GM12872 (cell line): ENCODE measurements at regions not wholly inside any gene's neighbourhood (a gene's known extent, or its start where the extent isn't known, plus 50 kb on each side); places are given as distances from the start of the nearest gene placed in this dataset.

ENCODE experiments used
- TF ChIP-seq, protein P1 (sequence below): IDR thresholded peaks from 3 replicates; pipeline ENCODE4 v1.5.1; 2011; ENCODE audit warnings: low read depth, mild to moderate bottlenecking, low read length, moderate library complexity; ENCODE audit not compliant: insufficient read depth

DNA sequence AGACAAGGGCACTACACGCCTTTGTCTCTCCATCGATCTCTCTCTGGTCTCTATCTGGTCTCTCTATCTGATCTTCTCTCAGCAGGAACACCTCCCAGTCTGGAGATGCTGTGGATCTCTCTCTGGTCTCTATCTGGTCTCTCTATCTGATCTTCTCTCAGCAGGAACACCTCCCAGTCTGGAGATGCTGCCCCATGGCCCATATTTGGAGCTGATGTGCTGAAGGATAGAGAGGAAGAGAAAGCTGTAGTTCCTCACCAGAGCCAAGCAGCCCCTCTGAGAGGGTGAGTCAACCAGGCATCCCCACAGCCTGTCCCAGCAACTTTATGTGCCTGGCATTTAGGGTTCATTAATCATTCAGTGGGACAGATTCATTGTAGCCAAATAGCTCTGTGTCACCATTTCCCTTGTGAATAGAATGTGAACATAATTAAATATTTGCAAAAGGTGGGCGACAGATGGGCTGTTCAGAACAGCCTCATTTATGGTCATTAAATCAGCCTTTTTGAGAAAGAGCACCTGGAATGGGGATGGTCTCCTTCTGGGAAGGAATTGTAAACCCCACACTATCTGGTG is 189.3 kb upstream of the MAST4 start:
- TF ChIP-seq, protein P1, sequence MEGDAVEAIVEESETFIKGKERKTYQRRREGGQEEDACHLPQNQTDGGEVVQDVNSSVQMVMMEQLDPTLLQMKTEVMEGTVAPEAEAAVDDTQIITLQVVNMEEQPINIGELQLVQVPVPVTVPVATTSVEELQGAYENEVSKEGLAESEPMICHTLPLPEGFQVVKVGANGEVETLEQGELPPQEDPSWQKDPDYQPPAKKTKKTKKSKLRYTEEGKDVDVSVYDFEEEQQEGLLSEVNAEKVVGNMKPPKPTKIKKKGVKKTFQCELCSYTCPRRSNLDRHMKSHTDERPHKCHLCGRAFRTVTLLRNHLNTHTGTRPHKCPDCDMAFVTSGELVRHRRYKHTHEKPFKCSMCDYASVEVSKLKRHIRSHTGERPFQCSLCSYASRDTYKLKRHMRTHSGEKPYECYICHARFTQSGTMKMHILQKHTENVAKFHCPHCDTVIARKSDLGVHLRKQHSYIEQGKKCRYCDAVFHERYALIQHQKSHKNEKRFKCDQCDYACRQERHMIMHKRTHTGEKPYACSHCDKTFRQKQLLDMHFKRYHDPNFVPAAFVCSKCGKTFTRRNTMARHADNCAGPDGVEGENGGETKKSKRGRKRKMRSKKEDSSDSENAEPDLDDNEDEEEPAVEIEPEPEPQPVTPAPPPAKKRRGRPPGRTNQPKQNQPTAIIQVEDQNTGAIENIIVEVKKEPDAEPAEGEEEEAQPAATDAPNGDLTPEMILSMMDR, result no peak

DNA sequence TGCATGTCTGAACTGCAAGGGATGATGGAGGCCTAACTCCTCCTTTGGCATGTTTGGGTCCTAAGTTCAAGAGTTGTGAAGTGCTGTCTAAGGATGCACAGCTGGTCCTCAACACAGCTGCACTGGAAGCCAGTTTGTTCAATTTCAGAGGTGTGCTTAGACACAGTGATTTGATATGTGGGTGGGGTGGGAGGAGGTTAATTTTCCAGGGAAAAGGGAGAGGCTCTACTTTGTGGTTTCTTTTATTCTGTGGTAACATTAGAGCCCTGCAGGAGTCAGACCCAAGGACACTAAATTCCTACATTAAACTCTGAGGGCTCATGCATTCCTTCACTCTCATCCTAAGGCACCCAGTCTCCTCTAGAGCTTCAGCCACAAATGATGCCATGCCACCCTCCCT is 188.4 kb upstream of the MAST4 start:
- TF ChIP-seq, protein P1, result no peak

DNA sequence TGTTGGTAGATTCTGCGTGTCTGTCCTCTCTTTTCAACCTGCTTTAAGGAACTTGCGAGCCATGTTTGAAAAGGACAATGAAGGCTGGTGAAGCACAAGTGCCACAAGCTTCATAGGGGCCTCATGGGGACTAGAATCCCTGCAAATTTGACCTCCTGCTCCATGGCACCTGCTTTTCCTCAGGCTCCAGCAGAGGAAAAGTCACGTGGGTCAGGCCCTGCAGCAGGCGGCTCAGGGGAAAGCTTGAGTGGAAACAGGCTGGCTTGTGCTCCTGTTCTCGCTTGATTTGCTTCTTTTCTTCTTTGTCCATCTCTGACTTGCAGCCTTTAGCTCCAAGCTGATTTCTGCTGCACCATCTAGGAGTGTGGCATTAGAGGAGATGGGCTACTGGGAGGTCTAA is 187.6 kb upstream of the MAST4 start:
- TF ChIP-seq, protein P1, result no peak

DNA sequence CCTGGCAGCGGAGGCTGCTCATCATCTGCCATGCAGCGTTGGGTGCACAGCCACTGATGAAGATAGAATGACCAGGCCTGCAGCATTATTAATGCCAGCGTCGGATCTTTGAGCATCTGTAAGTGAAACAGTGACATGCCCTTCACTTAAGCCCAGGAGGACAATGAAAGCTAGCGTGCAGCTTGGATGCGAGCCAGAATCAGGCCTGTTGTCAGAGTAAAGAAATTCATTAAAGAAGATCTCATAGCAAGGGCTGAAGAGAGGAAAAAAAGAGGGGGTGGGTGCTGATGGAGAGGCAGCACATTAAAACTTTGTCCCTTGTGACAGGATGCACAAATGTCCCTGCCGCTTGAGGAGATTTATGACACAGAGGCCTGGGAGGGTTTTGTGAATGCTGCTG is 186.1 kb upstream of the MAST4 start:
- TF ChIP-seq, protein P1, result no peak

DNA sequence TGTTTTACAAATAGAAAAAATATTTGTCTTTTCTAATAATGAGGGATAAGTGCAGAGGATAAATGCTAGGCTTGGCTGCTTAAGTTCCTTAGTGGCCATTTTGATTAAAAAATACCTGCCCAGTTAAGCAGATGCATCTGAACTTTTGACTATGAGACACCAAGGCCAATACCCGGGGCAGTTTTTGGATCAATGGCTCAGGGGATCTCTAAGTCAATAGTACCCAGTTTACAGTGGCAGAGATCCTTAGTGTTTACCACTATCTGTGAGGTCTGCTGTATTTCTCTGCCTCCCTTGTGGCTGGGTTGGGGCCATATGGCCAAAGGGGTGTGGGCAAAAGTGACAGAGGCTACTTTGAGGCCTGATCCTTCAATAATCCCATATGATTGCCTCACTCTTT is 184.5 kb upstream of the MAST4 start:
- TF ChIP-seq, protein P1, result no peak

DNA sequence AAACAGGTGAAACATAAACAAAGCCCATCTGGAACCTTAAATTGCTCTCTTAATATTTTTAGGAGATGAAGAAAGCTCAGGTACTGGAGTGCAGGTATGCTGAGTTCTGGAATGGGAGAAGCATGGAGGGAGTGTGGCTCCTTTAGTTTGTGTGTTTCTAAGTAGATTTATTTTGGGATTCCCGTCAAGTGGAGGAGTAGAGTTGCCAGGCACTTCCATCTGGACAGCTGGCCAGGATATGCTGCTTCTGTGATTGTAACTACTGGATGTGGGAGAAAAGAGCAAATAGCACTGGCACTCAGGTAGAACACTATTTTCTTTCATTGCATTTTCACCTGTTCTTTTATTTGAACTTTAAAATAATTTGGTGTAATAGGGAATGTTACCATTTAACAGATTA is 182.3 kb upstream of the MAST4 start:
- TF ChIP-seq, protein P1, result no peak

DNA sequence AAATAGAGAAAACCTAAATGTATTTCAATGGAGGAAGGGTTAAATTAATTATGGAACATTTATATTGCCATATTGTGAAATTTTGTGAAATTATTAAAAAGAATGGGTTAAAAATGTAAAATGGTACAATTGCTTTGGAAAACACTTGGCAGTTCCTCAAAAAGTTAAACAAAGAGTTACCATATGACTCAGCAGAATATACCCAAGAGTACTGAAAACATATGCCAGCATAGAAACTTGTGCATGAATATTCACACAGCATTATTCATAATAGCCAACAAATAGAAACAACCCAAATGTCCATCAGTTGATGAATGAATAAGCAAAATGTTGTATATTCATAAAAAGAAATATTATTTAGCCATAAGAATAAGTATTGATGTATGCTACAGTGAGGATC is 181.0 kb upstream of the MAST4 start:
- TF ChIP-seq, protein P1, result no peak
